ENCODE measurements at regions not wholly inside any gene's neighbourhood (a gene's known extent, or its start where the extent isn't known, plus 50 kb on each side); places are given as distances from the start of the nearest gene placed in this dataset.

DNA sequence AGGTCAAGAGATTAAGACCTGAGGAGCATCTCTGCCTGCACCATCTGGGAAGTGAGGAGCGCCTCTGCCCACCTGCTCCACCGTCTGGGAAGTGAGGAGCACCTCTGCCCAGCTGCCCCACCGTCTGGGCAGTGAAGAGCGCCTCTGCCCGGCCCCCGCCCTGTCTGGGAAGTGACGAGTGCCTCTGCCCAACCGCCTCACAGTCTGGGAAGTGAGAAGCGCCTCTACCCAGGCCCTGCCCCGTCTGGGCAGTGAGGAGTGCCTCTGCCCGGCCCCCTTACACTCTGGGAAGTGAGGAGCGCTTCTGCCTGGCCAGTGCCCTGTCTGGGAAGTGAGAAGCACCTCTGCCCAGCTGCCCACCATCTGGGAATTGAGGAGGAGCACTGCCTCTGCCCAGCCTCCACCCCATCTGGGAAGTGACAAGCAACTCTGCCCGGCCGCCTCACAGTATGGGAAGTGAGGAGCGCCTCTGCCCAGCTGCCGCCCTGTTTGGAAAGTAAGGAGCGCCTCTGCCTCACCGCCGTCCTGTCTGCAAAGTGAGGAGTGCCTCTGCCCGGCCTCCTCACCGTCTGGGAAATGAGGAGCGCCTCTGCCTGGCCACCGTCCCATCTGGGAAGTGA, 270.4 kb upstream of the NRSN1 start:
- H3K4me3 ChIP-seq (ENCODE audit: low read depth, low read length) = no peak overlapping the region
- DNase-seq (ENCODE audit: low read depth) = no peak
- TF ChIP-seq, protein P1, sequence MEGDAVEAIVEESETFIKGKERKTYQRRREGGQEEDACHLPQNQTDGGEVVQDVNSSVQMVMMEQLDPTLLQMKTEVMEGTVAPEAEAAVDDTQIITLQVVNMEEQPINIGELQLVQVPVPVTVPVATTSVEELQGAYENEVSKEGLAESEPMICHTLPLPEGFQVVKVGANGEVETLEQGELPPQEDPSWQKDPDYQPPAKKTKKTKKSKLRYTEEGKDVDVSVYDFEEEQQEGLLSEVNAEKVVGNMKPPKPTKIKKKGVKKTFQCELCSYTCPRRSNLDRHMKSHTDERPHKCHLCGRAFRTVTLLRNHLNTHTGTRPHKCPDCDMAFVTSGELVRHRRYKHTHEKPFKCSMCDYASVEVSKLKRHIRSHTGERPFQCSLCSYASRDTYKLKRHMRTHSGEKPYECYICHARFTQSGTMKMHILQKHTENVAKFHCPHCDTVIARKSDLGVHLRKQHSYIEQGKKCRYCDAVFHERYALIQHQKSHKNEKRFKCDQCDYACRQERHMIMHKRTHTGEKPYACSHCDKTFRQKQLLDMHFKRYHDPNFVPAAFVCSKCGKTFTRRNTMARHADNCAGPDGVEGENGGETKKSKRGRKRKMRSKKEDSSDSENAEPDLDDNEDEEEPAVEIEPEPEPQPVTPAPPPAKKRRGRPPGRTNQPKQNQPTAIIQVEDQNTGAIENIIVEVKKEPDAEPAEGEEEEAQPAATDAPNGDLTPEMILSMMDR (IDR thresholded peaks at IDR 0.05; ENCODE audit: insufficient read depth, low read length, poor library complexity, severe bottlenecking) = no peak
- H3K36me3 ChIP-seq (ENCODE audit: control insufficient read depth, insufficient read depth, low read length) = no peaks in the 10 kb centered on the region
- no peaks in the 10 kb centered on the region for H3K27me3 ChIP-seq (ENCODE audit: control insufficient read depth, insufficient read depth, low read length)

DNA sequence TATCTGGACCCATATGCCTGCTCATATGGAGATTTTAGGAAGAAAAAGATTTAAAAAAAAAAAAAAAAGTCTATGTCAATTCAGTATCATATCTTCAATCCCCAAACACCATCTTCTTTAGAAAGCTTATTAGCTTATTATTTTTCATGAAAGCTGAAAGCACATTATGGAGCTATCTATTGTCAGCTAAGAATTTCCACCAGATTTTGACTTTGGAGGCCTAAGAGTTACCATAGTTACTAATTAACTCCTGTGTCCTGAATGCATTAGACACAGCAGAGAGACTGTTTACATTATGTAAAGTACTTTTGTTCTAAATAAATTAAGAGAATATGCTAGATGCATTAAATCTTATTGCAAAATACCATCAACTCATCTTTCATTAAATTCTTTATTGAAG, 255.5 kb upstream of the NRSN1 start:
- Histone ChIP-seq H3K4me3 (ENCODE audit: low read depth, low read length) (no peak overlapping the region), H3K36me3 (ENCODE audit: control insufficient read depth, insufficient read depth, low read length) (no peaks in the 10 kb centered on the region), H3K27me3 (ENCODE audit: control insufficient read depth, insufficient read depth, low read length) (no peaks in the 10 kb centered on the region)
- TF ChIP-seq, protein P1 (IDR thresholded peaks at IDR 0.05; ENCODE audit: insufficient read depth, low read length, poor library complexity, severe bottlenecking) = no peak
- DNase-seq (ENCODE audit: low read depth) = no peak

DNA sequence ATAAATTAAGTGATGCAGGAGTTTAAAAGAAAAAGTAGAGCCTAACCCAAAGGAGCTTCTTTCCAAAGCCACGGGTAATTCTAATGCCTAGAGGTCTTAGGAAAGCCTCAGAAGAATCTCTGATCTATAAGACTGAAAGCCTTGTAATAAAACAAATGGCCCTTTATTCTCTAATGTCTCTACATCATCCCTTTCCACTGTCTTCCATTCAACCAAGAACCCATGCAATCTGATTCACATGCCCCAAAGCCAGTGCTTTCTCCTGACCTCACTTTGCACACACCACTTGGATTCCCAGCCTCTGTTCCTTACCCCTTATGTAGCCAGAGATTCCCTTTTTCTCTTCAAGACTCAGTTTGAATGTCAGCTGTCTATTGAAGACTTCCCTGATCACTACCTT, 252.9 kb upstream of the NRSN1 start:
- no peak overlapping the region for H3K4me3 ChIP-seq (ENCODE audit: low read depth, low read length)
- no peak for DNase-seq (ENCODE audit: low read depth)
- no peaks in the 10 kb centered on the region for H3K36me3 ChIP-seq (ENCODE audit: control insufficient read depth, insufficient read depth, low read length)
- H3K27me3 ChIP-seq (ENCODE audit: control insufficient read depth, insufficient read depth, low read length) = no peaks in the 10 kb centered on the region
- TF ChIP-seq, protein P1 (IDR thresholded peaks at IDR 0.05; ENCODE audit: insufficient read depth, low read length, poor library complexity, severe bottlenecking) = no peak

DNA sequence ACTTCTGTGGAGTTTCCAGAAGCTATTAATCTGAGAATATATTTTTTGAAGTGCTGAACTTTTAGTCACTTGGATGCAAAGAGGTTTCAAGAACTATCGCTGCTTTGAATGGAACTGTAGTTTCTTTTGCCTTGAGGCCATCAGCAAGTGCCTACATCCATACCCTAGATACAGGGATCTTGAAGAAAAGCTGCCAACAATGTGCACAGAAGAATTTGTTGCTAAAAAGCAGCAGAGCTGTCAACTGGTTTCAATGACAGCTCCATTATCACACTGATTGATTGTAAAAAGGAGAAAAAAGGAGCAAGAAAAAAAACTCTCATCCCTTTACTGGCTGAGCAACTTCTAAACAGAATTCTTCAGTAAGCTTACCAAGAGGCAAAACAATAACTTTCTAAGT, 251.0 kb upstream of the NRSN1 start:
- no peak for DNase-seq (ENCODE audit: low read depth)
- Histone ChIP-seq H3K27me3 (ENCODE audit: control insufficient read depth, insufficient read depth, low read length) (no peaks in the 10 kb centered on the region), H3K36me3 (ENCODE audit: control insufficient read depth, insufficient read depth, low read length) (no peaks in the 10 kb centered on the region), H3K4me3 (ENCODE audit: low read depth, low read length) (no peak overlapping the region)
- TF ChIP-seq, protein P1 (IDR thresholded peaks at IDR 0.05; ENCODE audit: insufficient read depth, low read length, poor library complexity, severe bottlenecking) = no peak

DNA sequence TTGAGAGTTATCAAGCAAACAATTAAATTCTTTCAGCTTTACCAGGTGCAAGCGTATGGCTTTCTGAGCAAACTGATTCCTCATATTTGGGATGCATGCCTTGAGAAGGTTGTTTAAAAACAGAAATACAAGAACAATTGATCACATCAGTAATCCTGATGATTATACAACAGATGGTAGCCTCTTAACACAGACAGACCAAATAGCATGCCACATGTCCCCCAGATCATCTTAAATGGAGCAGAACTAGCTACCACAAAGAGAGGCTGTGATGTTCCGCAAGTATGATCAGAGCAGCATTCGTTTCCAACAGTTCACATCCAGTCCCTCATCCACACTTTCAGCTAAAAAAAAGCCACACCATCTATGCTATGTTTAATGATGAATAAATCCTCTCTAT, 246.2 kb upstream of the NRSN1 start:
- Histone ChIP-seq H3K36me3 (ENCODE audit: control insufficient read depth, insufficient read depth, low read length) (no peaks in the 10 kb centered on the region), H3K4me3 (ENCODE audit: low read depth, low read length) (no peak overlapping the region), H3K27me3 (ENCODE audit: control insufficient read depth, insufficient read depth, low read length) (no peaks in the 10 kb centered on the region)
- DNase-seq (ENCODE audit: low read depth) = no peak
- TF ChIP-seq, protein P1 (IDR thresholded peaks at IDR 0.05; ENCODE audit: insufficient read depth, low read length, poor library complexity, severe bottlenecking) = no peak

DNA sequence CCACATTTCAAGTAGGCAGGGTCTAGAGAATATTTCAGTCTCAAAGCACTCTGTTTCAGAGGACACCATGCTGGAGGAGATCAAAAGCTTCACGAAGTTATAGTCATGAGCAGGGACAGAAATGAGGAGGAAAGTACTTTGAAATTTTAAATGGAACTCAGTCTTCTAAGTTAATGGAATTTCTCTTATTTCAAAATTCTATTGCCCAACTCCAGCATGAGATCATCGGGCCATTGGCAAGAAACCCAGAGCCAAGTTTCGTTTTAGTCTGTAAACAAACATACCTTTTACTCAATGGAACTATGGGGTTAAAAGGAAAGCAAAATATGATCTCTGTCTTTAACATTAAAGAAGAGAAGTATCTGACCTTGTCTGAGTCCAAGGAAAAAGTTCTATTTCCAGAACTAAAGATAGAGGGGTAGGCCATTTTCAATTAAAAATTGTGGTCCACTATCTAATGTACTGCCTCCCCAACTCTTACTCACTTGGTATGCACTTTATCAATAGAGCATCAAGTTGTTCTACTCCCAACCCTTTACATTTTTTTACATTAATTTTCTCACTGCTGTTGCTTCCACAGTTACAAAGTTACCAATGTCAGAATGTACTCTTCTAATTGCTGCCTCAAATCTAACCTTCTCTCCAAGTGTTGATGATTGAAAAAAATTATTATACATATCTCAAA, 235.3 kb upstream of the NRSN1 start:
- Histone ChIP-seq H3K36me3 (ENCODE audit: control insufficient read depth, insufficient read depth, low read length) (no peaks in the 10 kb centered on the region), H3K27me3 (ENCODE audit: control insufficient read depth, insufficient read depth, low read length) (no peaks in the 10 kb centered on the region), H3K4me3 (ENCODE audit: low read depth, low read length) (no peak overlapping the region)
- TF ChIP-seq, protein P1 (IDR thresholded peaks at IDR 0.05; ENCODE audit: insufficient read depth, low read length, poor library complexity, severe bottlenecking) = no peak
- peak; percentile 16 for DNase-seq (ENCODE audit: low read depth)

Data from kidney epithelial cell (primary cell).